ENCODE measurements at regions not wholly inside any gene's neighbourhood (a gene's known extent, or its start where the extent isn't known, plus 50 kb on each side); places are given as distances from the start of the nearest gene placed in this dataset.

DNA sequence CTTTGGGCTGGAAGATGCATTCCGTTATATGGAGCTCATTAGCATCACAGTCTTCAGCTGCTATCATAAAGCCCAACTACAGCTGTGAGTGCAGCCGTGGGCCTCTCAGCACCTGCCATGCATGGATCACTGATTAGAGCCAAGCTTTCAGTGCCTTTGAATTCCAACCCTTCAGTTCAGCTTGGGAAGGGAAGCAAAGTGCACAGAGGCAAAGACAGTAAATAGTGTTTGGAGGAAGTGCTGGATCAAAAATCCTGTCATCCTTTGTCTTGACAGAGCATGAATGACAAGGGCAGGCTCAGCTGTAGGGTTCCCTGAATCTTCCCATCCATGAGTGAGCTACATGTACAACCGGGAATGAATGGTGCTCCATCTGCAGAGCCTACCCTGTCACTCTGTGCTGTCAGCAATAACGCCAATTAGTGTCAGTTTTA lies 153.7 kb downstream of the DNAJB9 start:
- TF ChIP-seq ZBTB3 (CRISPR knock-in tag; IDR thresholded peaks at IDR 0.05; ENCODE audit: borderline replicate concordance, low read depth), result no peak
- TF ChIP-seq CREB1 (IDR thresholded peaks at IDR 0.05), result no peak
- TF ChIP-seq CREB1 (CRISPR knock-in tag; IDR thresholded peaks at IDR 0.05), result no peak
- TF ChIP-seq KDM4B (CRISPR knock-in tag; IDR thresholded peaks at IDR 0.05), result no peak
- no peak for TF ChIP-seq SMARCC2 (IDR thresholded peaks at IDR 0.05)
- TF ChIP-seq REXO4 (CRISPR knock-in tag; IDR thresholded peaks at IDR 0.05; ENCODE audit: borderline replicate concordance), result no peak
